Activated CD8-positive, alpha-beta T cell treated with anti-CD3 and anti-CD28 coated beads for 36 hours (primary cell): ENCODE measurements at regions not wholly inside any gene's neighbourhood (a gene's known extent, or its start where the extent isn't known, plus 50 kb on each side); places are given as distances from the start of the nearest gene placed in this dataset.

Experiments
- ATAC-seq: fragments of 200-7000 bp; cut with Tn5 transposase; one replicate; pipeline ENCODE4 v1.10.0; 2021; ENCODE audit warnings: mild to moderate bottlenecking, moderate library complexity
- CTCF ChIA-PET: fragments of 350-600 bp; sonication (Branson Sonifier 250); formaldehyde crosslinking; loops from one replicate; lab custom pipeline; 2021; ENCODE audit warnings: antibody characterized with exemption; lab: Charles Lee
- POLR2A ChIA-PET: fragments of 350-600 bp; sonication (Branson Sonifier 250); formaldehyde crosslinking; loops from one replicate; lab custom pipeline; 2021; ENCODE audit warnings: antibody characterized with exemption; lab: Charles Lee
- DNase-seq: peaks from one replicate; pipeline ENCODE4 v3.0.0-alpha.2; 2020
- H3K27ac Mint-ChIP-seq: one replicate; pipeline ENCODE4 v1.8.0; 2021; ENCODE audit warnings: mild to moderate bottlenecking, mixed read lengths
- H3K27me3 Mint-ChIP-seq: one replicate; pipeline ENCODE4 v1.8.0; 2021; ENCODE audit warnings: mixed read lengths
- H3K36me3 Mint-ChIP-seq: one replicate; pipeline ENCODE4 v1.8.0; 2021; ENCODE audit warnings: low read depth, mixed read lengths
- H3K4me1 Mint-ChIP-seq: one replicate; pipeline ENCODE4 v1.8.0; 2021; ENCODE audit warnings: low read depth, mixed read lengths
- H3K4me3 Mint-ChIP-seq: one replicate; pipeline ENCODE4 v1.8.0; 2021; ENCODE audit warnings: mild to moderate bottlenecking, moderate library complexity, mixed read lengths
- H3K9me3 Mint-ChIP-seq: one replicate; pipeline ENCODE4 v1.8.0; 2021; ENCODE audit warnings: mixed read lengths
- intact Hi-C: fragments of 100-400 bp; cut with micrococcal nuclease; formaldehyde crosslinking; loops from one replicate; pipeline ENCODE4 v1.10.0; 2022
- TF ChIP-seq, protein P1 (sequence below): fragments of 200-600 bp; IDR thresholded peaks from one replicate; pipeline ENCODE4 v1.8.0; 2022; ENCODE audit warnings: antibody characterized with exemption, mild to moderate bottlenecking

DNA sequence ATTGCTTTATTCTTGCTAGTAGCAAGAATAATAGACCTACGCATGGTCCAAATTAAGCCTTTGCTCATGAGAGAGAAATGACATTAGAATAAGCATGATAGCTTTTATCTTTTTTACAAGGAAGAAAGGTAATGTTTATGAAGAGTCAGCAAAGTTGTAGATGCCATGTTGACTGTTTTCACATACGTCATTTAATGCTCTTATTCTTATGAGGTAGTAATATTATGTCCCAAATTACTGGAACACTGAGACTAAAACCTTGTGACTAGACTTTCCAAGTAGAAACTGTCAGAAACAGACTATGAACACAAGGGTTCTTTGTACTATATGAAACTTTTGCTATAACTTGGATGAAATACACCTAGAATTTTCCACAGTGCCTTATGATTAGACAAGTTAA lies 552.8 kb upstream of the SLC8A1 start:
- H3K4me3 Mint-ChIP-seq, result no peak overlapping the region
- H3K27ac Mint-ChIP-seq, result no peak overlapping the region
- TF ChIP-seq, protein P1, sequence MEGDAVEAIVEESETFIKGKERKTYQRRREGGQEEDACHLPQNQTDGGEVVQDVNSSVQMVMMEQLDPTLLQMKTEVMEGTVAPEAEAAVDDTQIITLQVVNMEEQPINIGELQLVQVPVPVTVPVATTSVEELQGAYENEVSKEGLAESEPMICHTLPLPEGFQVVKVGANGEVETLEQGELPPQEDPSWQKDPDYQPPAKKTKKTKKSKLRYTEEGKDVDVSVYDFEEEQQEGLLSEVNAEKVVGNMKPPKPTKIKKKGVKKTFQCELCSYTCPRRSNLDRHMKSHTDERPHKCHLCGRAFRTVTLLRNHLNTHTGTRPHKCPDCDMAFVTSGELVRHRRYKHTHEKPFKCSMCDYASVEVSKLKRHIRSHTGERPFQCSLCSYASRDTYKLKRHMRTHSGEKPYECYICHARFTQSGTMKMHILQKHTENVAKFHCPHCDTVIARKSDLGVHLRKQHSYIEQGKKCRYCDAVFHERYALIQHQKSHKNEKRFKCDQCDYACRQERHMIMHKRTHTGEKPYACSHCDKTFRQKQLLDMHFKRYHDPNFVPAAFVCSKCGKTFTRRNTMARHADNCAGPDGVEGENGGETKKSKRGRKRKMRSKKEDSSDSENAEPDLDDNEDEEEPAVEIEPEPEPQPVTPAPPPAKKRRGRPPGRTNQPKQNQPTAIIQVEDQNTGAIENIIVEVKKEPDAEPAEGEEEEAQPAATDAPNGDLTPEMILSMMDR, result no peak
- DNase-seq (no peak), ATAC-seq (no peak)
- H3K9me3 Mint-ChIP-seq, result no peaks in the 10 kb centered on the region
- ChIA-PET POLR2A (no interaction called here), CTCF (interaction anchor here (0.6 kb wide), 1 partner anchor 434 kb away, joined by 3 read pairs; no protein-coding TSS in a partner anchor)
- intact Hi-C loops, result no loop called here
- no peaks in the 10 kb centered on the region for H3K36me3 Mint-ChIP-seq
- H3K4me1 Mint-ChIP-seq, result no peaks in the 10 kb centered on the region
- H3K27me3 Mint-ChIP-seq, result no peaks in the 10 kb centered on the region

DNA sequence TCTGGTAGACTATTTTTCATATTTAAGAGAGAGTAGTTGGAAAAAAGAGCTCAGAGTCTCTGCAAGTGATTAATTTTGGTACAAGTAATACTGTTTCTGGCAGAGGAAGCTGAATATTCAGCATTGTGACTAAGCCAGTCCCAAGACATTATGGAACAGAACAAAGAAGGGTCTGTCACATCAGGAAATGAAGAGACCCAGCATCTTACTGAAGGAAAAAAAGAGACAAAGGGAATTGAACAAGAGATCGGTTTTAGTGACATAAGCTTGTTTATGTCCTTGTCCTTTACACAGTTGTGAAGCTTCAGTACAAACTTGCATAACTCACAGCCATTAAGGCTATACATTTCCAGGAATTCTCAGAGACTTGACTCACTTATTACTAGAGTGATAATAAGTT lies 568.5 kb upstream of the SLC8A1 start:
- ChIA-PET CTCF (no interaction called here), POLR2A (no interaction called here)
- no peaks in the 10 kb centered on the region for H3K27me3 Mint-ChIP-seq
- no peaks in the 10 kb centered on the region for H3K36me3 Mint-ChIP-seq
- no peak for DNase-seq
- ATAC-seq, result no peak
- H3K4me1 Mint-ChIP-seq, result no peaks in the 10 kb centered on the region
- intact Hi-C loops, result no loop called here
- no peaks in the 10 kb centered on the region for H3K9me3 Mint-ChIP-seq
- H3K27ac Mint-ChIP-seq, result no peak overlapping the region
- no peak overlapping the region for H3K4me3 Mint-ChIP-seq
- TF ChIP-seq, protein P1, result no peak

DNA sequence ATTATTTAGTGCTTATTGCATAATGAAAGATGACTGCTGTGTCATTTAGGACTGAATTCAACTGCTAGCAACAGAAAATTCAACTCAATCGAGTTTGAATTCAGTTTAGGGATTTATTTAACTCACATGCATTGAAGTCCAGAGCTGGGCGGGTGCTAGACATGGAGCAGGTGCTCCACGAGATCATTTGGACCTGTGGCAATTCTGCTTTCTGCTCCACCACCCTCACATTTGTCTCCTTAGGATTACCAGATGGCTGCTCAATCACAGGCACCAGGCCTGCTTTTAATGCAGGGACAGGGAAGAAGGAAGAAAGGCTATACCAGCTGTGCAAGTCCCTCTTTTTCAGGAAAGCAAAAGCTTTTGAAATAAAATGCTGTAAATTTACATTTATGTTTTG lies 572.9 kb upstream of the SLC8A1 start:
- Mint-ChIP-seq H3K4me1 (no peaks in the 10 kb centered on the region), H3K27me3 (no peaks in the 10 kb centered on the region), H3K36me3 (no peaks in the 10 kb centered on the region), H3K27ac (no peak overlapping the region), H3K9me3 (no peaks in the 10 kb centered on the region), H3K4me3 (no peak overlapping the region)
- intact Hi-C loops, result no loop called here
- ChIA-PET POLR2A (no interaction called here), CTCF (no interaction called here)
- TF ChIP-seq, protein P1, result no peak
- ATAC-seq (no peak), DNase-seq (no peak)

DNA sequence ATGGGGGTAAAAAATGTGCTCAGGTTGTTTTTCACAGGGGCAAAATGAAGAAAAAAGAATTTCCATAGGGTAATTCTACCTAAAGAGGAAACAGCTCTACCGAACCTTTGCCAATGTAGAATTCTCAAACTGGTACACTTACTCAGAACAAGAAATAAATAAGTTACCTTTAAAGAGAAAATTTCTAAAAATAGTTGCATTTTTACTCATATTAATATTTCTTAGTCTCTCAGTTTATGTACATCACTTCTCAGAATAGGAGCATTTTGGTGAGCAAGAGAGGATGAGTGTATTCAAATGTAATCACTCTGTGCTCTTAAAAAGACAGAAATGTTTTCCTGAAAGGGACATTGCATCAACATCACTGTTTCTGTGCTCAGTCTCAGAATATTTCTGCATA lies 574.7 kb upstream of the SLC8A1 start:
- Mint-ChIP-seq H3K4me3 (no peak overlapping the region), H3K4me1 (no peaks in the 10 kb centered on the region), H3K27me3 (no peaks in the 10 kb centered on the region), H3K27ac (no peak overlapping the region), H3K36me3 (no peaks in the 10 kb centered on the region), H3K9me3 (no peaks in the 10 kb centered on the region)
- TF ChIP-seq, protein P1, result no peak
- POLR2A ChIA-PET, result no interaction called here
- intact Hi-C loops, result no loop called here
- ATAC-seq, result no peak
- DNase-seq, result no peak
- CTCF ChIA-PET, result no interaction called here

DNA sequence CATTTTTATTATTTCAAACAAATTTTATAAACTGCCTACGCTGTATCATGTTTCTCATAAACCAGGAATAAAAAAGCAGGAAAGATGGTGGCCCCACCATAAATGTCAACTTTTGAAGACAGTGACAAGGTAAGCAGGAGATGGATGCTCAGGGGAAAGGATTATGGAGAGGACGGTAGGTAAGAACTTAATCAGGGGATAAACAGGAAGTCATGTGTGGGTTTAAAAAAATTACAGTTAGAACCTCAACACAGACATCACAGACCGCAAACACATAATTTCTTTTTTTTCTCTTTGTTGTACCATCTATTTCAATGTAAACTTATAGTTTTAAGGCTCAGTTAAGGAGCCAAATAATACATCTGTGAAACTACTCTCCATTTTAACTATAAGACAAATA lies 575.2 kb upstream of the SLC8A1 start:
- Mint-ChIP-seq H3K27me3 (no peaks in the 10 kb centered on the region), H3K4me1 (no peaks in the 10 kb centered on the region), H3K27ac (no peak overlapping the region), H3K4me3 (no peak overlapping the region), H3K9me3 (no peaks in the 10 kb centered on the region), H3K36me3 (no peaks in the 10 kb centered on the region)
- ChIA-PET CTCF (no interaction called here), POLR2A (no interaction called here)
- TF ChIP-seq, protein P1, result no peak
- DNase-seq (no peak), ATAC-seq (no peak)
- intact Hi-C loops, result no loop called here
